AG09319 (cell line): ENCODE measurements at regions not wholly inside any gene's neighbourhood (a gene's known extent, or its start where the extent isn't known, plus 50 kb on each side); places are given as distances from the start of the nearest gene placed in this dataset.

Experiments used
- DNase-seq: peaks from one replicate; pipeline ENCODE4 v3.0.0-alpha.2; 2010; ENCODE audit warnings: low read depth; ENCODE audit errors: extremely low read depth
- CTCF ChIP-seq: IDR thresholded peaks from 2 replicates; pipeline ENCODE4 v1.5.1; 2011; ENCODE audit warnings: low read depth, mild to moderate bottlenecking, inconsistent platforms, low read length, moderate library complexity

DNA sequence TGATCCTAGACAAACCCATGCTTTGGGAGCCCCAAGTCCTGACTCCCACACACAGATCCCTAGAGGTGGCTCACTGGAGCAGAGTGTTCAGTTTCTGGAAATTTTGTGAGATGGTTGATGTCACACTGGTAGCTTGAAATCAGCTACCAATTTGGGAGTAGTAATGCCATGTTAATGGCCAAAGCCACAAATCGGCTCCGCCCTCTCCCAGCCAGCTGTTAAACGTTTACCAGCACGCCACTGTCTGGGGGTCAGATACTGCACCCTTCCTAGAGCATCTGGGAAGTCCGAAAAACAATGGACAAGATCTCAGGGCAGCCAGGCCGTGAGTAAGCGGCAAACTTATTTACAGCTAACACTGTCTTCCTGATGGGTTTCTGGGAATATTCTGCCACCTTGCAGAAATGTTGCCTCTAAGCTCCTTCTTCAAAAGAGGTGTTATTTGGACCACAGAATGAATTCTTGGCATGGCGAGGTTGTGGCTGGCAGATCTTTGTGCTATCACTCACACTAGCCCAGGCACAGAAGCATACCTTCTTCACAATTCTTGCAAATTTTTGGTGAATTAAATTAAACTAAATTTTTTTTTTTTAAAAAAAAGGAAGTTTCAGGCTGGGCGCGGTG lies 60.2 kb upstream of the FZD7 start:
- DNase-seq = no peak
- no peak for TF ChIP-seq CTCF

- no peak for TF ChIP-seq CTCF
- no peak for DNase-seq
Measured at GRCh38 chr2:201974171-201975100, 59.2 kb upstream of the FZD7 start.

- DNase-seq = no peak
- TF ChIP-seq CTCF = no peak
Measured at GRCh38 chr2:201975434-201975833, 58.2 kb upstream of the FZD7 start.

DNA sequence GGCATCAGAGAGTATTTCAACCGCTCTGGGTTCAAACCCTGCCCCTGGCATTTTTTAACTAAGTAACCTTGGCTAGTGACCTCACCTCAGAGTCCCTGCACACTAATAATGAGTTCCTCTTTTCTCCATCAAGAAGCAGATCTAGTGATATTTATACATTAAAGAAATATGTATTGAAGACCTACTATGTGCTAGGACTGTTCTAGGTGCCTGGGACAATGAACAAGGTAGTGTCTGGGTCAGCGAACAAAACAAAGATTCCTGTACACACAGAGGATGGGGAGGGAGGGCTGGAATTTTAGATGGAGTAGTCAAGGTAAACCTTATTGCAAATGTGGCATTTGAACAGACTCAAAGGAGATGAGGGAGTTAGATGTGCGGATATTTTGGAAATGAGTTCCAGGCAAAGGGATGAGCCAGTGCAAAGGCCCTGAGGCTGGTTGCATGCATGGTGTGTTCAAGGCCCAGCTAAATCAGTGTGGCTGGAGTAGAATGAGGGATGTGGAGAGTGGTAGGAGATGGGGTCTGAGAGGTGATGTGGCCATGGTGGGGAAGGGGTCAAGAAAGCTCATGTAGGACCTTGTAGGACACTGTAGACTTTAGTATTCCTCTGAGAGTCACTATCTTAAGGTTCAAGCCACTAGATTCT lies 57.6 kb upstream of the FZD7 start:
- no peak for TF ChIP-seq CTCF
- no peak for DNase-seq

GRCh38 chr2:201977651-201978050 lies 56.0 kb upstream of the FZD7 start:
- no peak for TF ChIP-seq CTCF
- DNase-seq = no peak

GRCh38 chr2:201978333-201978732 lies 55.3 kb upstream of the FZD7 start:
- no peak for TF ChIP-seq CTCF
- no peak for DNase-seq

DNA sequence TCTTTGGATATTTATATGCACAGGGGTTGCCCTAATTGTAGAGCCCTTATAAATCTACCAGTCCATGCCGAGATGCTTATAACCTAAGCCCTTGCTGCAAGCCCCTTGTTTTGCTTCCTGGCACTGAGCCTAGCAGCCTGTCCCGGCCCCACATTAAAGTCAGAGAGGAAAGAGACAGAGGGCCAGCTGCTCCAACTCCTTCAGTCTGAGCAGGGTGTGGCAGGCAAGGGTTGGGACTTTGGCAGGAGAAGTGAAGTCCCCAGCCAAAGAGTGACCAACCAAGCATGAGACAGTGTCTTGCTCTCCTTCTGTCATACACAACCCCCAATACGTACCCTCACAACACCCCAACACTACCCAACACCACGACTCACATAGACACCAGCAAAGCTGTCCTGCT lies 54.7 kb upstream of the FZD7 start:
- DNase-seq = no peak
- TF ChIP-seq CTCF = no peak
